Gastrocnemius medialis (tissue), 4 donors: ENCODE measurements at regions not wholly inside any gene's neighbourhood (a gene's known extent, or its start where the extent isn't known, plus 50 kb on each side); places are given as distances from the start of the nearest gene placed in this dataset.

ENCODE experiments used
- ATAC-seq, 2 donors: fragments of 150-250 bp; one replicate each; pipeline ENCODE4 v1.9.1; 2016
- DNase-seq, 2 donors: peaks; one replicate each; pipeline ENCODE4 v3.0.0-alpha.2; 2019
- H3K27ac ChIP-seq, 4 donors: fragments of 200-600 bp; sonication (generic); 1 replicate in 1 of 4; 2 replicates in 3 of 4; pipeline ENCODE4 v1.5.1; 2016 to 2018; ENCODE audit warnings: mild to moderate bottlenecking in 2 of 4, moderate library complexity in 1 of 4
- H3K27me3 ChIP-seq, 3 donors: fragments of 200-600 bp; sonication (generic) in 2 of 3; 1 replicate in 1 of 3; 2 replicates in 2 of 3; pipeline versions ENCODE4 v1.5.1 to v1.6.0; 2016 to 2019; ENCODE audit warnings: mild to moderate bottlenecking in 1 of 3, moderate library complexity in 1 of 3
- H3K36me3 ChIP-seq, 2 donors: fragments of 200-600 bp; sonication (generic) in 1 of 2; one replicate each; pipeline ENCODE4 v1.5.1; 2017 to 2018
- H3K4me1 ChIP-seq, 2 donors: fragments of 200-600 bp; sonication (generic) in 1 of 2; one replicate each; pipeline ENCODE4 v1.5.1; 2016 to 2017; ENCODE audit warnings: mild to moderate bottlenecking in 2 of 2
- H3K4me3 ChIP-seq, 4 donors: fragments of 200-600 bp; sonication (generic) in 3 of 4; 1 replicate in 1 of 4; 2 replicates in 3 of 4; pipeline ENCODE4 v1.5.1; 2016 to 2019; ENCODE audit warnings: mild to moderate bottlenecking in 2 of 4
- H3K9me3 ChIP-seq, 3 donors: fragments of 200-600 bp; sonication (generic) in 2 of 3; 1 replicate in 1 of 3; 2 replicates in 2 of 3; pipeline ENCODE4 v1.5.1; 2016 to 2019
- CTCF ChIP-seq, 5 experiments: fragments of 450-650 bp in 3 of 5; fragments of 200-600 bp in 2 of 5; sonication (generic) in 2 of 5; IDR thresholded peaks in 4 of 5; conservative IDR thresholded peaks in 1 of 5; 1 replicate in 4 of 5; 2 replicates in 1 of 5; pipeline ENCODE4 v1.5.1; 2016 to 2019; ENCODE audit warnings: antibody characterized with exemption in 5 of 5, mild to moderate bottlenecking in 3 of 5, moderate library complexity in 3 of 5
- POLR2A ChIP-seq, 2 donors: fragments of 450-650 bp; IDR thresholded peaks; one replicate each; pipeline ENCODE4 v1.6.1; 2017; ENCODE audit warnings: antibody characterized with exemption in 2 of 2, mild to moderate bottlenecking in 2 of 2, moderate library complexity in 2 of 2
- in situ Hi-C, 4 donors: fragments of 200-750 bp; cut with MboI; loops; one replicate each; pipeline versions ENCODE4 v1.15.0 to v1.8.0; 2017; ENCODE audit warnings: low sequenced_read_pairs in 4 of 4
- intact Hi-C: fragments of 100-400 bp; cut with DNase I; formaldehyde crosslinking; loops from one replicate; pipeline ENCODE4 v1.15.1; 2023; ENCODE audit warnings: low total_unique reads

- Histone ChIP-seq H3K4me1 (no peaks in the 10 kb centered on the region), H3K9me3 (no peaks in the 10 kb centered on the region), H3K36me3 (no peaks in the 10 kb centered on the region), H3K4me3 (no peak overlapping the region), H3K27ac (no peak overlapping the region), H3K27me3 (no peaks in the 10 kb centered on the region)
- TF ChIP-seq POLR2A (IDR thresholded peaks at IDR 0.05) (no peak), CTCF (IDR thresholded peaks at IDR 0.05 in 4 of 5, conservative IDR thresholded peaks at IDR 0.05 in 1 of 5) (no peak)
- in situ Hi-C loops, result loop anchor here in 1 of 4 donors (25.0 kb wide), 1 partner anchor 92 kb away; no protein-coding TSS in a partner anchor
- intact Hi-C loops, result no loop called here
- DNase-seq (no peak), ATAC-seq (no peak)
These were observed 83.1 kb upstream of the SLC24A3 start for GRCh38 chr20:19129306-19129705.

DNA sequence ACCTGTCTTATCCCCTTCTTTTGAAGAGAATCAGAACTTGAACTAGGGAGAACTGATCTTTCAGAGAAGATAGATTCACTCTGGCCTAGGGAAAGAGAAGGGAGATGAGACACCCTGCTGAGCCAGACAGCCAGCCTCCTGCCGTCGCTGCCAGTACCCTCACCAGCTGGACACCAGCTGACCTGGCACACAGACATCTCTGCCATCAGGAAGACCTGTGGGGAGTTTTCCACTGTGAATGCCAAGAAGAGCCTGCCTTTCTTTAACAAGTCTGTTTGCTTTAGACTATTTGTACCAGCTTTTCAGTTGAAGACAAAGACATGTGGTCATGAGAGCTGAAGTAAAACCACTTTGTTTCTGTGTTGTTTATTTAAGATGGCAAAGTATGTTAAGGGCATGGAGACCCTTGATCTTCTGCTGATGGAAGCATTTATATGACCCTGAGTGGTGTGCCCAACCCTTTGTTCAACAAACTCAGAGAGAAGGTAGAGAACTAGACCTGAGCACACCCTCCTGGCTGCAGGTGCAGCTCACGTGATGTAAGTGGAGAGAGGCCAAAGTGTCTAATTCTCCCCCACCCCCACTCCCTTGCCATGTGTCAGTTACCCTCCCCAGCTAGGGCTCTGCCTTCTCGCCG is 82.3 kb upstream of the SLC24A3 start:
- DNase-seq, result no peak
- in situ Hi-C loops (loop anchor here in 1 of 4 donors (25.0 kb wide), 1 partner anchor 93 kb away; no protein-coding TSS in a partner anchor), intact Hi-C loops (no loop called here)
- no peaks in the 10 kb centered on the region for H3K9me3 ChIP-seq
- no peak overlapping the region for H3K27ac ChIP-seq
- no peak for ATAC-seq
- H3K27me3 ChIP-seq, result no peaks in the 10 kb centered on the region
- TF ChIP-seq POLR2A (IDR thresholded peaks at IDR 0.05) (no peak), CTCF (IDR thresholded peaks at IDR 0.05 in 4 of 5, conservative IDR thresholded peaks at IDR 0.05 in 1 of 5) (no peak)
- no peaks in the 10 kb centered on the region for H3K4me1 ChIP-seq
- no peaks in the 10 kb centered on the region for H3K36me3 ChIP-seq
- no peak overlapping the region for H3K4me3 ChIP-seq

- TF ChIP-seq POLR2A (IDR thresholded peaks at IDR 0.05) (no peak), CTCF (IDR thresholded peaks at IDR 0.05 in 4 of 5, conservative IDR thresholded peaks at IDR 0.05 in 1 of 5) (no peak)
- in situ Hi-C loops, result loop anchor here in 1 of 4 donors (25.0 kb wide), 1 partner anchor 93 kb away; no protein-coding TSS in a partner anchor
These were observed 81.8 kb upstream of the SLC24A3 start for GRCh38 chr20:19130613-19130984.

GRCh38 chr20:19137641-19138040 is 74.8 kb upstream of the SLC24A3 start:
- Histone ChIP-seq H3K36me3 (no peaks in the 10 kb centered on the region), H3K9me3 (no peaks in the 10 kb centered on the region), H3K27ac (no peak overlapping the region), H3K27me3 (no peaks in the 10 kb centered on the region), H3K4me3 (no peak overlapping the region), H3K4me1 (no peaks in the 10 kb centered on the region)
- TF ChIP-seq CTCF (IDR thresholded peaks at IDR 0.05 in 4 of 5, conservative IDR thresholded peaks at IDR 0.05 in 1 of 5) (no peak), POLR2A (IDR thresholded peaks at IDR 0.05) (no peak)
- no peak for ATAC-seq
- in situ Hi-C loops (loop anchor here in 1 of 4 donors (25.0 kb wide), 1 partner anchor 100 kb away; no protein-coding TSS in a partner anchor), intact Hi-C loops (no loop called here)
- no peak for DNase-seq

More at GRCh38 chr20:19130613-19130984, 81.8 kb upstream of the SLC24A3 start:
- Histone ChIP-seq H3K4me1 (no peaks in the 10 kb centered on the region), H3K9me3 (no peaks in the 10 kb centered on the region), H3K4me3 (no peak overlapping the region), H3K36me3 (no peaks in the 10 kb centered on the region), H3K27ac (no peak overlapping the region), H3K27me3 (no peaks in the 10 kb centered on the region)
- no peak for ATAC-seq
- intact Hi-C loops, result no loop called here
- no peak for DNase-seq
